K562 (cell line): ENCODE measurements at regions not wholly inside any gene's neighbourhood (a gene's known extent, or its start where the extent isn't known, plus 50 kb on each side); places are given as distances from the start of the nearest gene placed in this dataset.

Source experiments
- ARID1B ChIP-seq: fragments of 450-650 bp; IDR thresholded peaks from 2 replicates; pipeline ENCODE4 v1.6.1; 2016; ENCODE audit warnings: antibody characterized with exemption, mild to moderate bottlenecking, inconsistent platforms
- FOXA1 ChIP-seq: fragments of 450-650 bp; IDR thresholded peaks from 2 replicates; pipeline ENCODE4 v1.6.1; 2016; ENCODE audit warnings: mild to moderate bottlenecking, borderline replicate concordance
- ZC3H4 ChIP-seq: sonication (generic); formaldehyde crosslinking; IDR thresholded peaks from 2 replicates; pipeline ENCODE4 v1.9.0; 2021; ENCODE audit warnings: missing genetic modification reagents, borderline replicate concordance
- ZNF644 ChIP-seq: fragments of 200-800 bp; sonication (Bioruptor generic); IDR thresholded peaks from 2 replicates; pipeline ENCODE4 v1.6.1; 2016; ENCODE audit warnings: low read depth, missing genetic modification characterization, missing compliant biosample characterization
- TF ChIP-seq, protein P1 (sequence below): fragments of 450-650 bp; IDR thresholded peaks from 2 replicates; pipeline ENCODE4 v1.6.1; 2016; ENCODE audit warnings: mild to moderate bottlenecking, moderate library complexity
- TF ChIP-seq, protein P2 (sequence below): sonication (generic); formaldehyde crosslinking; IDR thresholded peaks from 2 replicates; pipeline ENCODE4 v1.8.0; 2023; ENCODE audit warnings: mild to moderate bottlenecking, missing genetic modification reagents
- TF ChIP-seq, protein P3 (sequence below), 2 experiments: IDR thresholded peaks; 2 replicates each; pipeline ENCODE4 v1.6.1; 2011; ENCODE audit warnings: borderline replicate concordance in 1 of 2, control low read depth in 1 of 2, low read depth in 1 of 2, low read length in 1 of 2, mild to moderate bottlenecking in 1 of 2, mixed read lengths in 1 of 2, moderate library complexity in 1 of 2; ENCODE audit not compliant: insufficient read depth in 1 of 2, insufficient read length in 1 of 2, poor library complexity in 1 of 2, severe bottlenecking in 1 of 2; ENCODE audit errors: extremely low read depth in 1 of 2

DNA sequence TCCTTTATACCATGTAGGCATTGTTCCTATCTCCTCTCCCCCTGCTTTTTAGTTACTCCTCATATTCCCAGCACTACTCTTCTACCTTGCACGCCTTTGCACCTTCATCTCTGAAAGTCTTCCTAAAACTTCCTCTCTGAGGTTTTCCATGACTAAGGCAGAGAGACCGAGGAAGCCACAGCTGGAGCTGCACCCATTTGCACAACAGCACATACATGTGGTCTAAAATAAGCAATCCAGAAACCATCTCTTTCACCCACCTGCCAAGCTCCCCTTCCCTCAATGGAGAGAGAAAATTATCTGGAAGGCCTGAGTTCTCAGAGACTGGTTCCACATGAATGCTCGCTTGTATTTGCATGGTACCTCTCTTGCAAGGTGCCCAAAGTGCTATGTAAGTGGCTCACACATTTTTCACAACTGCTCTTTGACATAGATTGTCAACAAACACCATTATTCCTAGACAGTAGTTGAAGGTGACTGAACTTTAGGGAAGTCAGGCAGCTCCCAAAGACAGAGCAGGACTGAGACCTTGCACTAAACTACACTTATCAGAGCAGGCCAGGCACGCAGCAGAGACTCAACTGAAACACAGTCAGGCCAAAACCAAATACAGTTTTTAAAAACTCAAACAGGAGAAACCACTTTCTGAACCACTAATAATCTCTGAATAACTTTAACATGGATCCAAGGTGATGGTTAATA lies 313.2 kb downstream of the TFAP2A start (continued):
- TF ChIP-seq, protein P1, sequence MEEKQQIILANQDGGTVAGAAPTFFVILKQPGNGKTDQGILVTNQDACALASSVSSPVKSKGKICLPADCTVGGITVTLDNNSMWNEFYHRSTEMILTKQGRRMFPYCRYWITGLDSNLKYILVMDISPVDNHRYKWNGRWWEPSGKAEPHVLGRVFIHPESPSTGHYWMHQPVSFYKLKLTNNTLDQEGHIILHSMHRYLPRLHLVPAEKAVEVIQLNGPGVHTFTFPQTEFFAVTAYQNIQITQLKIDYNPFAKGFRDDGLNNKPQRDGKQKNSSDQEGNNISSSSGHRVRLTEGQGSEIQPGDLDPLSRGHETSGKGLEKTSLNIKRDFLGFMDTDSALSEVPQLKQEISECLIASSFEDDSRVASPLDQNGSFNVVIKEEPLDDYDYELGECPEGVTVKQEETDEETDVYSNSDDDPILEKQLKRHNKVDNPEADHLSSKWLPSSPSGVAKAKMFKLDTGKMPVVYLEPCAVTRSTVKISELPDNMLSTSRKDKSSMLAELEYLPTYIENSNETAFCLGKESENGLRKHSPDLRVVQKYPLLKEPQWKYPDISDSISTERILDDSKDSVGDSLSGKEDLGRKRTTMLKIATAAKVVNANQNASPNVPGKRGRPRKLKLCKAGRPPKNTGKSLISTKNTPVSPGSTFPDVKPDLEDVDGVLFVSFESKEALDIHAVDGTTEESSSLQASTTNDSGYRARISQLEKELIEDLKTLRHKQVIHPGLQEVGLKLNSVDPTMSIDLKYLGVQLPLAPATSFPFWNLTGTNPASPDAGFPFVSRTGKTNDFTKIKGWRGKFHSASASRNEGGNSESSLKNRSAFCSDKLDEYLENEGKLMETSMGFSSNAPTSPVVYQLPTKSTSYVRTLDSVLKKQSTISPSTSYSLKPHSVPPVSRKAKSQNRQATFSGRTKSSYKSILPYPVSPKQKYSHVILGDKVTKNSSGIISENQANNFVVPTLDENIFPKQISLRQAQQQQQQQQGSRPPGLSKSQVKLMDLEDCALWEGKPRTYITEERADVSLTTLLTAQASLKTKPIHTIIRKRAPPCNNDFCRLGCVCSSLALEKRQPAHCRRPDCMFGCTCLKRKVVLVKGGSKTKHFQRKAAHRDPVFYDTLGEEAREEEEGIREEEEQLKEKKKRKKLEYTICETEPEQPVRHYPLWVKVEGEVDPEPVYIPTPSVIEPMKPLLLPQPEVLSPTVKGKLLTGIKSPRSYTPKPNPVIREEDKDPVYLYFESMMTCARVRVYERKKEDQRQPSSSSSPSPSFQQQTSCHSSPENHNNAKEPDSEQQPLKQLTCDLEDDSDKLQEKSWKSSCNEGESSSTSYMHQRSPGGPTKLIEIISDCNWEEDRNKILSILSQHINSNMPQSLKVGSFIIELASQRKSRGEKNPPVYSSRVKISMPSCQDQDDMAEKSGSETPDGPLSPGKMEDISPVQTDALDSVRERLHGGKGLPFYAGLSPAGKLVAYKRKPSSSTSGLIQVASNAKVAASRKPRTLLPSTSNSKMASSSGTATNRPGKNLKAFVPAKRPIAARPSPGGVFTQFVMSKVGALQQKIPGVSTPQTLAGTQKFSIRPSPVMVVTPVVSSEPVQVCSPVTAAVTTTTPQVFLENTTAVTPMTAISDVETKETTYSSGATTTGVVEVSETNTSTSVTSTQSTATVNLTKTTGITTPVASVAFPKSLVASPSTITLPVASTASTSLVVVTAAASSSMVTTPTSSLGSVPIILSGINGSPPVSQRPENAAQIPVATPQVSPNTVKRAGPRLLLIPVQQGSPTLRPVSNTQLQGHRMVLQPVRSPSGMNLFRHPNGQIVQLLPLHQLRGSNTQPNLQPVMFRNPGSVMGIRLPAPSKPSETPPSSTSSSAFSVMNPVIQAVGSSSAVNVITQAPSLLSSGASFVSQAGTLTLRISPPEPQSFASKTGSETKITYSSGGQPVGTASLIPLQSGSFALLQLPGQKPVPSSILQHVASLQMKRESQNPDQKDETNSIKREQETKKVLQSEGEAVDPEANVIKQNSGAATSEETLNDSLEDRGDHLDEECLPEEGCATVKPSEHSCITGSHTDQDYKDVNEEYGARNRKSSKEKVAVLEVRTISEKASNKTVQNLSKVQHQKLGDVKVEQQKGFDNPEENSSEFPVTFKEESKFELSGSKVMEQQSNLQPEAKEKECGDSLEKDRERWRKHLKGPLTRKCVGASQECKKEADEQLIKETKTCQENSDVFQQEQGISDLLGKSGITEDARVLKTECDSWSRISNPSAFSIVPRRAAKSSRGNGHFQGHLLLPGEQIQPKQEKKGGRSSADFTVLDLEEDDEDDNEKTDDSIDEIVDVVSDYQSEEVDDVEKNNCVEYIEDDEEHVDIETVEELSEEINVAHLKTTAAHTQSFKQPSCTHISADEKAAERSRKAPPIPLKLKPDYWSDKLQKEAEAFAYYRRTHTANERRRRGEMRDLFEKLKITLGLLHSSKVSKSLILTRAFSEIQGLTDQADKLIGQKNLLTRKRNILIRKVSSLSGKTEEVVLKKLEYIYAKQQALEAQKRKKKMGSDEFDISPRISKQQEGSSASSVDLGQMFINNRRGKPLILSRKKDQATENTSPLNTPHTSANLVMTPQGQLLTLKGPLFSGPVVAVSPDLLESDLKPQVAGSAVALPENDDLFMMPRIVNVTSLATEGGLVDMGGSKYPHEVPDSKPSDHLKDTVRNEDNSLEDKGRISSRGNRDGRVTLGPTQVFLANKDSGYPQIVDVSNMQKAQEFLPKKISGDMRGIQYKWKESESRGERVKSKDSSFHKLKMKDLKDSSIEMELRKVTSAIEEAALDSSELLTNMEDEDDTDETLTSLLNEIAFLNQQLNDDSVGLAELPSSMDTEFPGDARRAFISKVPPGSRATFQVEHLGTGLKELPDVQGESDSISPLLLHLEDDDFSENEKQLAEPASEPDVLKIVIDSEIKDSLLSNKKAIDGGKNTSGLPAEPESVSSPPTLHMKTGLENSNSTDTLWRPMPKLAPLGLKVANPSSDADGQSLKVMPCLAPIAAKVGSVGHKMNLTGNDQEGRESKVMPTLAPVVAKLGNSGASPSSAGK = peak; percentile 49
- TF ChIP-seq, protein P2, sequence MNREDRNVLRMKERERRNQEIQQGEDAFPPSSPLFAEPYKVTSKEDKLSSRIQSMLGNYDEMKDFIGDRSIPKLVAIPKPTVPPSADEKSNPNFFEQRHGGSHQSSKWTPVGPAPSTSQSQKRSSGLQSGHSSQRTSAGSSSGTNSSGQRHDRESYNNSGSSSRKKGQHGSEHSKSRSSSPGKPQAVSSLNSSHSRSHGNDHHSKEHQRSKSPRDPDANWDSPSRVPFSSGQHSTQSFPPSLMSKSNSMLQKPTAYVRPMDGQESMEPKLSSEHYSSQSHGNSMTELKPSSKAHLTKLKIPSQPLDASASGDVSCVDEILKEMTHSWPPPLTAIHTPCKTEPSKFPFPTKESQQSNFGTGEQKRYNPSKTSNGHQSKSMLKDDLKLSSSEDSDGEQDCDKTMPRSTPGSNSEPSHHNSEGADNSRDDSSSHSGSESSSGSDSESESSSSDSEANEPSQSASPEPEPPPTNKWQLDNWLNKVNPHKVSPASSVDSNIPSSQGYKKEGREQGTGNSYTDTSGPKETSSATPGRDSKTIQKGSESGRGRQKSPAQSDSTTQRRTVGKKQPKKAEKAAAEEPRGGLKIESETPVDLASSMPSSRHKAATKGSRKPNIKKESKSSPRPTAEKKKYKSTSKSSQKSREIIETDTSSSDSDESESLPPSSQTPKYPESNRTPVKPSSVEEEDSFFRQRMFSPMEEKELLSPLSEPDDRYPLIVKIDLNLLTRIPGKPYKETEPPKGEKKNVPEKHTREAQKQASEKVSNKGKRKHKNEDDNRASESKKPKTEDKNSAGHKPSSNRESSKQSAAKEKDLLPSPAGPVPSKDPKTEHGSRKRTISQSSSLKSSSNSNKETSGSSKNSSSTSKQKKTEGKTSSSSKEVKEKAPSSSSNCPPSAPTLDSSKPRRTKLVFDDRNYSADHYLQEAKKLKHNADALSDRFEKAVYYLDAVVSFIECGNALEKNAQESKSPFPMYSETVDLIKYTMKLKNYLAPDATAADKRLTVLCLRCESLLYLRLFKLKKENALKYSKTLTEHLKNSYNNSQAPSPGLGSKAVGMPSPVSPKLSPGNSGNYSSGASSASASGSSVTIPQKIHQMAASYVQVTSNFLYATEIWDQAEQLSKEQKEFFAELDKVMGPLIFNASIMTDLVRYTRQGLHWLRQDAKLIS = no peak
- peak; percentile 74 for TF ChIP-seq ARID1B
- TF ChIP-seq FOXA1 = no peak
- TF ChIP-seq ZC3H4 (CRISPR knock-in tag) = no peak
- TF ChIP-seq, protein P3, sequence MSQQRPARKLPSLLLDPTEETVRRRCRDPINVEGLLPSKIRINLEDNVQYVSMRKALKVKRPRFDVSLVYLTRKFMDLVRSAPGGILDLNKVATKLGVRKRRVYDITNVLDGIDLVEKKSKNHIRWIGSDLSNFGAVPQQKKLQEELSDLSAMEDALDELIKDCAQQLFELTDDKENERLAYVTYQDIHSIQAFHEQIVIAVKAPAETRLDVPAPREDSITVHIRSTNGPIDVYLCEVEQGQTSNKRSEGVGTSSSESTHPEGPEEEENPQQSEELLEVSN (IDR thresholded peaks at IDR 0.05; ENCODE audit: borderline replicate concordance in 1 of 2, extremely low read depth in 1 of 2, insufficient read depth in 1 of 2, insufficient read length in 1 of 2, low read depth in 1 of 2, low read length in 1 of 2, poor library complexity in 1 of 2, severe bottlenecking in 1 of 2) = no peak
- no peak for TF ChIP-seq ZNF644 (tag)
